ENCODE measurements at regions not wholly inside any gene's neighbourhood (a gene's known extent, or its start where the extent isn't known, plus 50 kb on each side); places are given as distances from the start of the nearest gene placed in this dataset.
"Not testable (repeated sequence)": the region's sequence is repeated elsewhere in the genome, so short reads cannot be mapped to it uniquely, and the experiment has no call there.

DNA sequence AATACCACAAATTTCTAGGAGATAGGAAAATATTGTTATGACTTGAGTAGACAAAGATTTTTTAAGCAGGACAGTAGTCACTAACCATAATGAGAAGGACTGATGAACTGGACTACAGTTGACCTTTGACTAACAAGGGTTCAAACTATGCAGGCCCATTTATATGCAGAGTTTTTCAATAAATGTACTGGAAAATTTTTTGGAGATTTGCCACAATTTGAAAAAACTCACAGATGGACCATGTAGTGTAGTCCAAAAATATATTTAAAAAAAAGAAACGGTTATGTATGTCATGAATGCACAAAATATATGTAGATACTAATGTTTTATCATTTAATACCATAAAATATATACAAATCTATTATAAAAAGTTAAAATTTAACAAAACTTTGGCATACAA, 151.8 kb downstream of the LRRN1 start:
- TF ChIP-seq, protein P1, sequence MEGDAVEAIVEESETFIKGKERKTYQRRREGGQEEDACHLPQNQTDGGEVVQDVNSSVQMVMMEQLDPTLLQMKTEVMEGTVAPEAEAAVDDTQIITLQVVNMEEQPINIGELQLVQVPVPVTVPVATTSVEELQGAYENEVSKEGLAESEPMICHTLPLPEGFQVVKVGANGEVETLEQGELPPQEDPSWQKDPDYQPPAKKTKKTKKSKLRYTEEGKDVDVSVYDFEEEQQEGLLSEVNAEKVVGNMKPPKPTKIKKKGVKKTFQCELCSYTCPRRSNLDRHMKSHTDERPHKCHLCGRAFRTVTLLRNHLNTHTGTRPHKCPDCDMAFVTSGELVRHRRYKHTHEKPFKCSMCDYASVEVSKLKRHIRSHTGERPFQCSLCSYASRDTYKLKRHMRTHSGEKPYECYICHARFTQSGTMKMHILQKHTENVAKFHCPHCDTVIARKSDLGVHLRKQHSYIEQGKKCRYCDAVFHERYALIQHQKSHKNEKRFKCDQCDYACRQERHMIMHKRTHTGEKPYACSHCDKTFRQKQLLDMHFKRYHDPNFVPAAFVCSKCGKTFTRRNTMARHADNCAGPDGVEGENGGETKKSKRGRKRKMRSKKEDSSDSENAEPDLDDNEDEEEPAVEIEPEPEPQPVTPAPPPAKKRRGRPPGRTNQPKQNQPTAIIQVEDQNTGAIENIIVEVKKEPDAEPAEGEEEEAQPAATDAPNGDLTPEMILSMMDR (conservative IDR thresholded peaks at IDR 0.05), result no peak
- H3K27ac ChIP-seq, result no peak overlapping the region

DNA sequence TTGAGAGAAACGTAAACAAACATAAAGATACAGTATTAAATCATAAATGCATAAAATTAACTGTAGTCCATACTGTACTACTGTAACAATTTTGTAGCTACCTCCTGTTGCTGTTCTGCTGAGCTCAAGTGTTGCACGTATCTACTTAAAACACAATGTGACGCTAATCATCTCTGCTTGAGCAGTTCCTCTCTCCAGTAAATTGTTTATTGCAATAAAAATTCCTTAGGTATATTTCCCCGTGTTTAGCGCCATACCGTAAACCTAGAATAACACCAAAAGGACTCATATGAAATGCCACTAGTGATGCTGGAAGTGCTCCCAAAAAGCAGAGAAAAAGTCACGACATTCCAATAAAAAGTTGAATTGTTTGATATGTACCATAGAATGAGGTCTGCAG, 152.3 kb downstream of the LRRN1 start:
- H3K27ac ChIP-seq, result no peak overlapping the region
- TF ChIP-seq, protein P1 (conservative IDR thresholded peaks at IDR 0.05), result no peak

DNA sequence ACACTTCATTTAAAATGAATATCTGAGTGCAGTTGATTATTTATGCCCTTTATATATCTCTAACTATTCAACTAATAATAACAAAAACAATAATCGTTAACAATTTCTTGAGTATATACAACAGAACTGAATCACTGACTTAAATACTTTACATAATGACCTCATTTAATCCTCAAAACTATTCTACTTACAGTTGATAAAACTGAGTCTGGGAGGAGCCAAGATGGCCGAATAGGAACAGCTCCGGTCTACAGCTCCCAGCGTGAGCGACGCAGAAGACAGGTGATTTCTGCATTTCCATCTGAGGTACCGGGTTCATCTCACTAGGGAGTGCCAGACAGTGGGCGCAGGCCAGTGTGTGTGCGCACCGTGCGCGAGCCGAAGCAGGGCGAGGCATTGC, 163.6 kb downstream of the LRRN1 start:
- H3K27ac ChIP-seq, result peak overlapping the region; percentile 69

DNA sequence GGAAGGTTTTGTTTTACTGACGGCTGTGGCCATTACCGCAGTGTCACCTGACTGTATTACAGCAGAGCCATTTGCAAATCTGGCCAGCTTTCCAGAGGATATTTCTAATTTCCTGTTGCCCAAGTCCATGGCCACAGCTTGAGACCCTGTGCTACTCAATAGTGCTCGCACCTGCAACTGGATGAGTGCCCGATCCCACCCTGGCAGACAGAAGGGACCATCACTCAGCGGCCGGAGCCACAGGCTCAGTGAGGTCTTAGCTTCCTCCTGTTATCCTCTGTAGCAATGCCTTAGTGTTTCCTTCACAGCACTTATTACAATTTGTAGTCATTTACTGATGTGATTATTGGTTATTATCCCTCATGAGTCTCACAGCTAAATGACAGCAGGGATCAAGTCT, 184.8 kb downstream of the LRRN1 start:
- TF ChIP-seq, protein P1 (conservative IDR thresholded peaks at IDR 0.05), result no peak

DNA sequence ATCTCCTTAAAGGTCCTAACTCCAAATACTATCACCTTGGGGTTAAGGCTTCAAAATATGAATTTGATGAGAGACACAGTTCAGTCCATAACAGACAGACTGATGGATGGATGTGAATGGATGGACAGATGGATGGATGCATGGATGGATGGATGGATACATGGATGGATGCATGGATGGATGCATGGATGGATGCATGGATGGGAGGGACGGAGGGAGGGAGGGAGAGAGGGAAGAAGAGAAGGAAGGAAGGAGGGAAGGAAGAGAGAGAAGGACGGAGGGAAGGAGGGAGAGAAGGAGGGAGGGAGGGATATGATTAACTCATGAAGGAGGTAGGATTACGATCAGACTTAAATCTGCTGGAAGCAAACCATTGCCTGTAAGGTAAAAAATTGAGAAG, 192.4 kb downstream of the LRRN1 start:
- H3K27ac ChIP-seq, result no peak overlapping the region
- TF ChIP-seq, protein P1 (conservative IDR thresholded peaks at IDR 0.05), result no peak

More for the DNA sequence above, 184.8 kb downstream of the LRRN1 start:
- H3K27ac ChIP-seq, result no peak overlapping the region

DNA sequence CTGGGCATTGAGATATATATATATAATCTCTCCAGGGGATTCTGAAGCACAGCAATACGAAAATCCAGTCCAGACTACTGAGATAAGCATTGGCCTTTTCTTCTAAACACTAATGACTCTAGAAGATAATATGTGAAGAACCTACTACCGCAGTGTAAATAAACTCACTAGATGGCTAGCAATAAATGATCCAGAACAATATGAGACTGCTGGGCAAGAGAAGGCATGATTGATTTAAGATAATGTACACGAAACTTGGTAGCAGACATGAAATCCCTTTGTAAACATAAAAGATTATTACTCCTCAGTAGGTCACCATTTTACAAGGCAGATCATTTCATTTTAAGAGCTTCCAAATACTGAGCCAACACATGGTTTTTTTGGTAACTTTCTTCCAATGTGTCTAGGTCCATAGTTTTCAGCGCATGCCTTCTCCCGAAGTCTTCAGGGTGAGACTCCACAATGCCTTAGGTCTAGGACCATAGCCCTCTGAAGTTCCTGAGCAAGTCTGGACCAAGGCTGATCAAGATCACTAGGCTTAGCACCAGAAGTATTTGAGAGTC, 193.2 kb downstream of the LRRN1 start:
- TF ChIP-seq, protein P1 (conservative IDR thresholded peaks at IDR 0.05), result no peak
- H3K27ac ChIP-seq, result no peak overlapping the region

DNA sequence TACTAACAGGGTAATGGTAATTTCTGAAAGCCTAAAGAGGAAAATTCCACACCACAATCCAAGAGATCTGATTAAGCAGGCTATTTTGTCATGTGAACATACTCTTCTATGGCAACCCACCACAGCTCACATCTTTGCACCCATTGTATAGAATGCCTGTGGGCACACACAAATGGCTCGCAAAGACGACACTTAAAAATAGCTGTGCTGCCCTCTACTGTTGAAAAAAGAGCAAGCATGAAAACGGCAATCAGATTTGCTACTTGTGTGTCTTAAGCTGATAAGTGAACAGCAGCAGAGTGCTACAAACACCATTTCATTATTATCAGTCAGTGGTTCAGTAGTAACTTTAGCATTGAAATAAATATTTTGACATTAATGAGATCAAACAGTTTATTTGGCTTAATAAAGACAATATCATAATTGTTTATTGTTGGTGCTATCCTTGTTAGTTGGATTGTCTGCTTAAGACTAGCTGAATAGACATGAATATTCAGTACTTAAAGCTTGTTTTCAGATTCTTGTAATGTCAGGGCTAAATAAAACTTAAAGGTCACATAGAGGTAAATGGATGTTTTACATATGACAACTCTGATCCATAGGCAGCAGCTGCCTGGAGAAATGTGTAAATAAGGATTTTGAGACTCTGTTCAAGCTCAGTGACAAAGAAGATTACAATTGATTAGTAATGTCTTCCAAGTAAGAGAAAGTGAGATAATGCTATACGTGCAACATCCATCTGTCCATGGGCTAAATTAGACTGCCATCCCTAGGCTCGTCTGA, 199.1 kb downstream of the LRRN1 start:
- TF ChIP-seq, protein P1 (conservative IDR thresholded peaks at IDR 0.05), result peak; percentile 87
- H3K27ac ChIP-seq, result no peak overlapping the region

DNA sequence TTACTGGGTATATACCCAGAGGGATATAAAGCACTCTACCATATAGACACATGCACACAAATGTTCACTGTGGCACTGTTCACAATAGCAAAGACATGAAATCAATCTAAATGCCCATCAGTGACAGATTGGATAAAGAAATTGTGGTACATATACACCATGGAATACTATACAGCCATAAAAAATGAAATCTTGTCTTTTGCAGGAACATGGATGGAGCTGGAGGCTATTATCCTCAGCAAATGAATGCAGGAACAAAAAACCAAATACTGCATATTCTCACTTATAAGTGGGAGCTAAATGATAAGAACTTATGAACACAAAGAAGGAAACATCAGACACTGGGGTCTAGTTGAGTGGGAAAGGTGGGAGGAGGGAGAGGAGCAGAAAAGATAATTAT, 200.1 kb downstream of the LRRN1 start:
- not testable (repeated sequence) for H3K27ac ChIP-seq
